ENCODE measurements at regions not wholly inside any gene's neighbourhood (a gene's known extent, or its start where the extent isn't known, plus 50 kb on each side); places are given as distances from the start of the nearest gene placed in this dataset.

GRCh38 chr10:131764929-131765328, 135.9 kb upstream of the PPP2R2D start:
- DNase-seq, result no peak

DNA sequence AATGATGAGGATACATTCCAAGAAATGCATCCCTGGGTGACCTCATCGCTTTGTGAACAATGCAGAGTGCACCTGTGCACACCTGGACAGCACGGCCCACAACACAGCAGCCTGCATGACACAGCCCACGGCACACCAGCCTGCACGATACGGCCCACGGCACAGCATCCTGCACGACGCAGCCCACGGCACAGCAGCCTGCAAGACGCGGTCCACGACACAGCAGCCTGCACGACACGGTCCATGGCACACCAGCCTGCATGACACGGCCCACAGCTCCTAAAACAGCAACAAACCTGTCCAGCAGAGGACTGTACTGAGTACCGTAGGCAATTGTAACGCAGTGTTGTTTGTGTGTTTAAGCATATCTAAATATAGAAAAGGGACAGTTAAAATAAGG, 134.7 kb upstream of the PPP2R2D start:
- DNase-seq, result no peak

- DNase-seq, result no peak
Observed at GRCh38 chr10:131767716-131768115, 133.1 kb upstream of the PPP2R2D start.

DNA sequence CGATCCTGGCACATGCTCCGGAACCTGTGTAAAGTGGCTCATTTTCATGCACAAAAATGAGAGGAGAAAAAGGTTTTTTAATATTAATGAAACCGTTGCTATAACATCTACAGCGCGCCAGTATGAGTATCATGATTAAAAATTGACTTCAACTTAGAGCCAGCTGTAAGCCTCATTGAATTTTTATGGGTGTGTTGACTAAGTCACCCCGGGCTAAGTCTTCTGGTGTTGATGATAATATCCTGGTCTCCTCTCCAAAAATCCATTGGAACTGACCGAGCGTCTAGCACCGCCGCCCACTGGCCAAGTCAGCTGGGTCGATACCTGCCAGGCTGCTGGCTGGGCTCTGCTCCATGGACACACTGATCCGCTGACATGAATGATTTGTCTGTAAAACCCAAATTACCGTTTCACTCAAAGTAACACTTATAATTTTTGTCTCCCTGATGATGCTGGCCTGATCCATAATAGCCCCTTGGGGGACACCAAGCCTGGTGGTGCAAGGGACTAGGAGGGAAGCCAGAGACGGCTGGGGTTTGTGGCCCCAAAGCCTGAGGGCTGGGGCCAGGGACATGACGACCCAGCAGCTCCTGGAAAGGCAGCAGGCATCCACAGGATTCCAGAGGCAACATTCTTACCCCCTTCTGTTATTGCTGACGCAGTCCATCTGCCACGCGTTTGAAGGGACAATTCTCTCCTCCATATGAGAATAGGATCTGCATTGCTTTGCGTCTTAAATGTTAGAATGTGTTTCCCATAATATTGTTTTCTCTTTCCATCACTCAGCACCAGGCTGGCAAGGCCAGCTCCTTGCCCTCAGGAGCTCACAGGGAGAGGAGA, 131.0 kb upstream of the PPP2R2D start:
- no peak for DNase-seq

DNA sequence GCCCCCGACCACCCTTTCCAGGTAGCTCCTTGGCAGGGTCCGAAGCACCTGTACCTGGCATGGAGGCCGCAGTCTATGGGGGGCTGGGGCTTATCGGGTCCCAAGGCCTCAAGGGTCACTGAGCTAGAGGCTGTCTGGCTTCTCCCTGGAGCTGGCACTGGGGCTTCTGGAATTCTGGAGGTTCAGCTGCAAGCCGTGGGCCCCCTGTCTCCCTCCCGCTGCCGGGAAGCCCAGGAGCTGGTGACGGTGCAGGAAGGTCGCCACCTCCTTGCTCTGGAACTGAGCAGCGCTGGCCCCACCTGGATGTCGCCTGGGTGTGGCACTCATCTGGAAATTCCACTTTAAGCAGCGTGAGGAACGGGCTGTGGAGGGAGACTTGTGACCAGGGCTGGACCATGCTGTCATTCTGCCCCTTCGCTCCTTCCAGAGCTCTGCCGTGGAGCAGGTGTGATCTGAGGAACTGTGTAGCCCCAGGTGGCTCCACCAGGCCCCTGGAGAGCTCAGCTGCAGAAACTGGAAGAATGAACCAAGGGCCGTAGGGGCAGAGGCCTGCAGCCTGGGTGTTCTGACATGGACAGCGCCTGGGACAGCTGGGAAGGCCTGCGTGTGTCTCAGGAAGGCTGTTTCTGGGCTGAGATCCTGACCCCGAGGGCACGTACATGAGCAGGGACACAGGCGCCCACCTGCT, 129.7 kb upstream of the PPP2R2D start:
- DNase-seq, result no peak

DNA sequence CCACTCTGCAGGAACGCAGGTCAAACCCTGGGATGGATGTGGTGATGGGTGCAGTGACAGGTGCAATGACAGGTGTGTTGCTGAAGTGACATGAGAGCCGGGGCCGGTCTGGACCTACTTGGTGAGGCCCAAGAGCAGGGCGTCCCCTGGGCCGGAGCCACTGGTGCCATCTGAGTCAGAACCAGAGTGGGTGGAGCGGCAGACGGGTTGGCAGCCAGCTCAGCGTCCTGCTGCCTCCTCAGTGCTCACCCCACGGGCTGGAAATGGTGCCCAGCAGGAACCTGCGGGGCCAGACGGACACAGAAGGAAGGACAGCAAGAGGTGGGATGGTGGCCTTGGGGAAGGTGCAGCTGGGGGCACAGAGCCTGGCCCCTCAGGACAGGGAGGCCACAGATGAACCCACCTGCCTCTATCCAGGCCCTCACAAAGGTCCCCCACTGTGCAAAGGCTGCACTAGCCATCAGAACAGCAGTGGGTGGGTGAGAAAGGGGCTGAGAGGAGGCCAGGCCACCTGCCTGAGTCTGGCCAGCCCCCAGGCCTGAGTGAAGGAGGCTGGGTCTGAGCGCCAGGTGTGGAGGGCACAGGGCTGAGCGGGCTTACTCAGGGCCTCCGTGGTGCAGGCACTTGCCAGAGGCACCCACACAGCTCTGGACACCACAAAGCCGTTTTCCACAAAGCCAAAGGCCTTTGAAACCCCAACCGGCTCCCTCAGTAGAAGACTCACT, 129.0 kb upstream of the PPP2R2D start:
- DNase-seq, result no peak

GRCh38 chr10:131772441-131772840, 128.4 kb upstream of the PPP2R2D start:
- no peak for DNase-seq

- no peak for DNase-seq
Observed at GRCh38 chr10:131773370-131774343, 127.2 kb upstream of the PPP2R2D start.

GRCh38 chr10:131774681-131775085, 126.1 kb upstream of the PPP2R2D start:
- DNase-seq, result no peak

GRCh38 chr10:131775433-131775832, 125.4 kb upstream of the PPP2R2D start:
- DNase-seq, result no peak

DNA sequence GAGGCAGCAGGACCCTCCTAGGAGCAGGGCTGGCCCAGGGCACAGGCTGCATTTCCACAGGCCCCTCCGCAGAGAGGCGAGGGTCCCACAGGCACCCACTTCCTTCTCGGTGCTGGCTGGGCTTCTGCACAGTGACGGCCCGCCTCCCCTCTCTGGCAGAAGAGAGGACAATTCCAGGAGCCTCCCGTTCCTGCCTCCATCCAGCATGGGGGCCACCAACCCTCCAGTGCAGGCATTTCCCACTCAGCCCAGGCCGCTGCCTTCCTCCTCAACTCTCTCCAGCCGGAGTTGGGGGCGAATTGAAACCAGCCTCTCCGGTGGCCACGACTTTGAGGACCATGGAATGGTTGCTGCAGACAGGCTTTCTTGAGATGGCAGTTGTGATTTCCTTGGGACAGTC, 125.0 kb upstream of the PPP2R2D start:
- DNase-seq, result no peak

DNA sequence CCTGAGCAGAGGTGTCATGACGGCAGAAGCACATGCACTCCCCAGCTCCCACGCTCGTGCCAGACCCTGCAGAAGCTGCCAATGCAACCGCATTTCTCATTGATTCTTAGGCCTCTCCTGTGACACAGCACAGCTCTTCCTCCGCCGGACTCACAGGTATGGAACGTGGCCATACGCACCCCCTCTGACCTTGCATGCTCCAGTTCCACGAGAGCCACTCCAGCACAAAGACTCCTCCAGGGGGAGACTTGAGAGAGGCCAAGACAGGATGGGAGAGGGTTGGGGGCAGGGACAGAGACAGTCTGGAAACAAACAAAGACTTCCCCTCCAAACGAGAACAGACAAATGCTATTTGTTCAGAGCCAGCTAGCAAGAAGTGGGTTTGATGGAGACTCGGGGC, 124.3 kb upstream of the PPP2R2D start:
- DNase-seq, result no peak

- no peak for DNase-seq
Observed at GRCh38 chr10:131777162-131777561, 123.6 kb upstream of the PPP2R2D start.

DNA sequence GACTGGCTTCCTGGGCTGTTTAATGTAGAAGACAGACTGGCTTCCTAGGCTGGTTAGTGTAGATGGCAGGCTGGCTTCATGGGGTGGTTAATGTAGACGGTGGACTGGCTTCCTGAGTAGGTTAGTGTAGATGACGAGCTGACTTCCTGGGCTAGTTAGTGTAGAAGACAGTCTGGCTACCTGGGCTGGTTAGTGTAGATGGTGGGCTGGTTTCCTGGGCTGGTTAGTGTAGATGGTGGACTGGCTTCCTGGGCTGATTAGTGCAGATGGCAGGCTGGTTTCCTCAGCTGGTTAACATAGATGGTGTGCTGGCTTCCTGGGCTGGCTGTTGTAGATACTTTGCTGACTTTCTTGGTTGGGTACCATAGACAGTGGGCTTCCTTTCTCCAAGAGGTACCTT, 122.9 kb upstream of the PPP2R2D start:
- no peak for DNase-seq

DNA sequence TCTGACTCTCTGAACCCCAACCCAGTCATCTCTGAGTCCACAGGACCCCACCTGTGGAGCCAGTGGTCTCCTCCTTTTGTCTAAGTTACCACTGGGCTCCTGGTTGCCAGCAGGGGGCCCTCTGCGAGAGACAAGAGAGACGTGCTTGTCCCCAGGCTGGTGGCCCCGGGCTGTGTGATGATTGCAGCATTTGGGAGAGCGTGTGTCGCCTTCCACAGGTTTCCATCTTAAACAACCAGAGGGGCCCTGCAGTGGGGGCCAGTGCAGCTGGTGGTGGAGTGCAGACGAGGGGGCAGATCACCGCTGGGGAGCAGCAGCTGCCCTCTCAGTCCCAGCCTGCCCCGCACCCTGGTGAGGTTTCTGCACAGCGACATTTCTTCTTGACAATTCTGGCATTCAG, 122.4 kb upstream of the PPP2R2D start:
- DNase-seq, result no peak

DNA sequence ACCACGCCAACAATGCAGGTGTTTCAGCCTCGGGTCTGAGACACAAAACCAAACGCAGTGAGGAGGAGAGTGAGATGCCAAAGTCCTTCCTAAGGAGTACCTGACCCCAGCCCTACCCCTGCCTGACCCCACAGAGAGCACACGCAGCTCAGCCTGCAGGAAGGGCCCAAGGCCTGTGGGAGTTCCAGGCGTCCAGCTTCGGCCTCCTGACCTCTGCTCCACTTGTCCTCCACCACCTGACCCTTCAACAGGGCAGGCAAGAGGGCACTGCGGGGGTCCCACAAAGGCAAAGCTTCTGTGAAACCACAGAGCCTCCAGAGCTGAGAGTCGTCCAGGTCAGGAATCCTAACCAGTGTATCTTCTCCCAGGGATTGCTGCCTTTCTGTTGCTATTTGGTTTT, 122.0 kb upstream of the PPP2R2D start:
- DNase-seq, result no peak

DNA sequence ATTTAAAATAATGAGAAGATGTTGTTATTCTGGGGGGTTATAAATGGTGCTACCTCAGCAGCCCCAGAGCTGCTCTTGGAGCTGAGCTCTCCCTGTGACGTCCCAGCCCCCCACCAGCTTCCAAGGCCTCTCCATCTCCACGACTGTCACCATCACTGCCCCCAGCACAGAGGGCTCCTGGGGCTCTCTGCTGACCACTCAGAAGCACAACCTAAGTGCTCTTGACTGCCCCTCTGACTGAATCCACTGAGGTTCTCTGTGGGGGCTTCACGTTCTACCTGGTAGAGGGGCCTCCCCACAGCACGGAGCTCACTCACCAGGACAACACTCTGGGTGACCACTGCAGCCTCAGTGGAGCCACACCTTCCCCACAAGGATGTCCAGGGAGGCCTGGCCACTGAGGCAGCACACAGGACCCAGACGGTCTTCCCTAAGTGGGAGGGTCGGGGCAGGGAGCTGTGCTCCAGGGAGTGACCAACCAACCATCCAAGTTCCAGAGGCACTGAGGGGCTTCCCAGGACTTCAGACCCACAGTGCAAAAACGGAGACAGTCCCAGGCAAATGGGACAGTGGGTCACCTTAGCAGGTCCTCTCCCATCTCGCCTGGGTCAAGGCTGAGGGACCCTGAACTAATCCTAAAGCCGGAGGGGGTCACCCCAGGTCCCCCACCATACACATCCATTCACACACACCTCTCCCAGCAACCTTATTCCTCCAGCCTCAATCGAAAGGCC, 121.0 kb upstream of the PPP2R2D start:
- DNase-seq, result no peak

DNA sequence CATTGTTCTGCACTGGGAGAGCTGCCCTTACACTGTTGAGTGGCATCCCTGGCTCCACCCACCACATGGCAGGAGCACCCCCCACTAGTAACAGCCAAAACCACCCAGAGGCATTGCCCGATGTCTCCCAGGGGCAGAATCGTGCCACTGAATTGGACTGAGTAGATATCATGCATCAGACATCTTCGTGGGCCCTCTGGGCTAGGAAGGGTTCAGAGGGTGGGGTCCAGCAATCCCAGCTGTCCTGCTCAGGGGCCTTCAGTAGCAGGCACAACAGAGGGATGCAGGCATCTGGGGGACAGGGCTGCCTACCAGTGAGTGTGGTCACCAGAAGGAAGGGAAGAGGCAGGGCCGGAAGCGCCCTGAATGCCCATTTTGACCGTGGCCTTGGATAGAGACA, 119.7 kb upstream of the PPP2R2D start:
- no peak for DNase-seq

- DNase-seq, result no peak
Observed at GRCh38 chr10:131781791-131782190, 119.0 kb upstream of the PPP2R2D start.

- DNase-seq, result no peak
Observed at GRCh38 chr10:131784363-131785120, 116.3 kb upstream of the PPP2R2D start.

GRCh38 chr10:131785121-131785460, 115.7 kb upstream of the PPP2R2D start:
- DNase-seq, result no peak
